Inferior parietal cortex (tissue), 1 donor: ENCODE measurements at regions not wholly inside any gene's neighbourhood (a gene's known extent, or its start where the extent isn't known, plus 50 kb on each side); places are given as distances from the start of the nearest gene placed in this dataset.

Source experiments
- DNase-seq: peaks from one replicate; pipeline ENCODE4 v3.0.0-alpha.2; 2016; ENCODE audit errors: extremely low spot score

DNA sequence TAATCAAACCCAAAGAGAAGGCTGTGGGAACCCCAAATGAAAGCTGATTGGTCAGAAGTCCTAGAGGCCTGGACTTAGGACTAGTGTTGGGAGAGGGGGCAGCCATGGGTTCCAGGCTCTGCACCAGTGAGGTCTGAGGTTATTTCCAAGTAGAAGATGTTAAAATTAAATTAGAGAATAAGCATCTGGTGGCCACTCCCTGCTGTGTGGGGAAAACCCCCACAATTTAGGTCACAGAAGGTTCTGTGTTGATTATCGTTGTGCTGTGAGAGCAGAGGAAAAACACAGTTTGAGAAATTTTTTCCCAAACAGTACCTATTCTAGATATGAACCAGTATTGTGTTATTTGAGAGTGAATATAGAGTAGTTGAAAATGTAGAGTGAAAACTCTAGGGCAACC, 53.9 kb upstream of the NSMCE3 start:
- no peak for DNase-seq

DNA sequence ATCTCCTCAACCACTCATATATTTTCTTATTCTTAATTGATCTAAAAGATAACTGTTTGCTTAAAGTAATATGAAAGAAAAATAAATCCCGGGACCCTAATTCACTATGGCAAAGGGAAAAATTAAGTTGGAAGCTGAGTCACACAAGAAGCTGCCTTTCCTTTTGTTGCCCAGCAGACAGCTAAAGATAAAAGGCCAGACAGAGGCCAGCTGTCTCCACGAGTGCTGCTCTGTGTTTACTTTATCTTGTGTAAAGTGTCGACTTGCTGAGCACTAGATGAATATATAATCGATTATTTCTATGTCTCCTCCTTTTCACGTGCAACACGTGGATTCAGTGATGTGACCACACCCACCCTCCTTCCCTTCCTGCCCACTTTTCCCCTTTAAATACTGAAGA, 52.8 kb upstream of the NSMCE3 start:
- no peak for DNase-seq

DNA sequence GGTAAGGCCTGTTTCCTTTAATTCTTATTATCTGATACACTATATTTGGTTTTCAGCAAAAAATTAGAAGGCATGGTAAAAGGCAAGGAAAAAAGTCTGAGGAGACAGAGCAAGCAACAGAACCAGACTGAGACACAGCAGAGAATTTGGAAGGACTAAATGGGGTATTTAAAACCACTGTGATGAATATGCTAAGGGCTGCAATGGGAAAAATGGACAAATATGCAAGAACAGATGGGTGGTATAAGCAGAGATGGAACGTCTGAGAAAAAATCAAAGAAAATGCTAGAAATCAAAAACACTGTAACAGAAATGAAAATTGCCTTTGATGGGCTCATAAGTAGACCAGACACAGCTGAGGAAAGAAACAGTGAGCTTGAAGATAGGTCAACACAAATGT, 50.8 kb upstream of the NSMCE3 start:
- no peak for DNase-seq

GRCh38 chr15:29319823-29320222, 50.2 kb upstream of the NSMCE3 start:
- no peak for DNase-seq
